H1 (cell line): ENCODE measurements at regions not wholly inside any gene's neighbourhood (a gene's known extent, or its start where the extent isn't known, plus 50 kb on each side); places are given as distances from the start of the nearest gene placed in this dataset.

Experiments
- CTCF ChIA-PET: fragments of 300-600 bp; sonication (Branson Sonifier 250); formaldehyde crosslinking; loops from one replicate; lab custom pipeline; 2021; ENCODE audit not compliant: partially characterized antibody; lab: Charles Lee
- POLR2A ChIA-PET: fragments of 300-600 bp; sonication (Branson Sonifier 250); formaldehyde crosslinking; loops from one replicate; lab custom pipeline; 2021; ENCODE audit warnings: inconsistent platforms; ENCODE audit not compliant: partially characterized antibody; lab: Charles Lee
- DNase-seq, 2 experiments: peaks; one replicate each; pipeline versions ENCODE4 v3.0.0 to v3.0.0-alpha.2; 2010 to 2022; ENCODE audit warnings: low spot score in 2 of 2, low read depth in 1 of 2, mixed read lengths in 1 of 2
- FAIRE-seq: peaks from 2 replicates; lab custom pipeline; 2011; peaks lifted over from hg19 to GRCh38; lab: Jason Lieb, UNC
- H2AFZ ChIP-seq: 2 replicates; pipeline ENCODE4 v1.8.1; 2012; ENCODE audit warnings: low read length, inconsistent platforms
- H2AK5ac ChIP-seq: 2 replicates; pipeline ENCODE4 v1.6.1; 2013; ENCODE audit warnings: low read depth, low read length
- H2BK120ac ChIP-seq: replicated peaks from 2 replicates; pipeline ENCODE3; 2013; ENCODE audit warnings: low read depth, low read length, inconsistent platforms
- H2BK12ac ChIP-seq: 2 replicates; pipeline ENCODE4 v1.6.1; 2013; ENCODE audit warnings: low read depth, low read length
- H2BK15ac ChIP-seq: 2 replicates; pipeline ENCODE4 v1.6.1; 2013; ENCODE audit warnings: low read length
- H2BK20ac ChIP-seq: 2 replicates; pipeline ENCODE4 v1.6.1; 2013; ENCODE audit warnings: low read length
- H2BK5ac ChIP-seq: 2 replicates; pipeline ENCODE4 v1.6.1; 2013; ENCODE audit warnings: low read depth, low read length
- H3K14ac ChIP-seq: 2 replicates; pipeline ENCODE4 v1.6.1; 2013; ENCODE audit warnings: inconsistent platforms; ENCODE audit not compliant: insufficient read length
- H3K18ac ChIP-seq: 2 replicates; pipeline ENCODE4 v1.6.1; 2013; ENCODE audit warnings: low read length; ENCODE audit errors: extremely low read depth
- H3K23ac ChIP-seq: 2 replicates; pipeline ENCODE4 v1.6.1; 2013; ENCODE audit warnings: inconsistent platforms; ENCODE audit not compliant: insufficient read length
- H3K23me2 ChIP-seq: 2 replicates; pipeline ENCODE4 v1.6.1; 2013; ENCODE audit warnings: low read depth, low read length
- H3K27ac ChIP-seq: 2 replicates; pipeline ENCODE4 v1.6.1; 2011; ENCODE audit warnings: low read depth, low read length, inconsistent platforms
- H3K27me3 ChIP-seq, 4 experiments: replicated peaks in 1 of 4; 1 replicate in 1 of 4; 2 replicates in 3 of 4; pipeline versions ENCODE4 v1.6.1 to v1.8.1; 2011 to 2013; ENCODE audit warnings: low read length in 3 of 4, mild to moderate bottlenecking in 3 of 4, inconsistent platforms in 2 of 4, mixed read lengths in 2 of 4, moderate library complexity in 1 of 4; ENCODE audit not compliant: control insufficient read depth in 3 of 4, insufficient read depth in 3 of 4; ENCODE audit errors: extremely low read depth in 1 of 4
- H3K36me3 ChIP-seq, 4 experiments: 2 replicates each; pipeline versions ENCODE4 v1.6.1 to v1.8.1; 2011 to 2013; ENCODE audit warnings: mild to moderate bottlenecking in 4 of 4, low read length in 3 of 4, moderate library complexity in 2 of 4, control low read depth in 1 of 4, inconsistent platforms in 1 of 4; ENCODE audit not compliant: insufficient read depth in 4 of 4, control insufficient read depth in 2 of 4
- H3K4ac ChIP-seq: replicated peaks from 2 replicates; pipeline ENCODE3; 2013; ENCODE audit warnings: low read length, low read depth, mixed read lengths, inconsistent platforms; ENCODE audit not compliant: insufficient read length
- H3K4me1 ChIP-seq, 4 experiments: replicated peaks in 1 of 4; 1 replicate in 1 of 4; 2 replicates in 3 of 4; pipeline versions ENCODE4 v1.6.1 to v1.8.1; 2011 to 2013; ENCODE audit warnings: low read length in 3 of 4, inconsistent platforms in 2 of 4, mixed read lengths in 1 of 4; ENCODE audit not compliant: insufficient read depth in 4 of 4, control insufficient read depth in 3 of 4
- H3K4me2 ChIP-seq, 2 experiments: 2 replicates each; pipeline versions ENCODE4 v1.6.1 to v1.8.1; 2011 to 2013; ENCODE audit warnings: low read depth in 2 of 2, low read length in 2 of 2, control low read depth in 1 of 2, inconsistent platforms in 1 of 2, mild to moderate bottlenecking in 1 of 2; ENCODE audit not compliant: insufficient read depth in 1 of 2
- H3K4me3 ChIP-seq, 4 experiments: fragments of 200-600, 300-600 bp in 1 of 4; sonication (generic), shearing (Covaris generic), sonication (Bioruptor Twin) in 1 of 4; 2 replicates each; pipeline versions ENCODE4 v1.5.1 to v1.8.1; 2011 to 2016; ENCODE audit warnings: low read length in 4 of 4, low read depth in 3 of 4, control low read depth in 2 of 4, inconsistent platforms in 2 of 4, mild to moderate bottlenecking in 2 of 4, mixed read lengths in 1 of 4, moderate library complexity in 1 of 4; ENCODE audit not compliant: insufficient read depth in 2 of 4; ENCODE audit errors: extremely low read depth in 1 of 4
- H3K56ac ChIP-seq: replicated peaks from 2 replicates; pipeline ENCODE3; 2013; ENCODE audit warnings: low read depth, mild to moderate bottlenecking, mixed read lengths, low read length, inconsistent platforms; ENCODE audit not compliant: insufficient read length
- H3K79me1 ChIP-seq: 2 replicates; pipeline ENCODE4 v1.6.1; 2013; ENCODE audit warnings: low read depth, low read length, control low read depth
- H3K79me2 ChIP-seq, 2 experiments: 2 replicates each; pipeline versions ENCODE4 v1.6.1 to v1.8.1; 2012 to 2013; ENCODE audit warnings: low read length in 2 of 2, mild to moderate bottlenecking in 2 of 2, inconsistent platforms in 1 of 2; ENCODE audit not compliant: insufficient read depth in 2 of 2, control insufficient read depth in 1 of 2
- H3K9ac ChIP-seq, 4 experiments: replicated peaks in 1 of 4; 1 replicate in 1 of 4; 2 replicates in 3 of 4; pipeline versions ENCODE4 v1.6.1 to v1.8.1; 2011 to 2013; ENCODE audit warnings: low read depth in 3 of 4, low read length in 3 of 4, control low read depth in 2 of 4, mild to moderate bottlenecking in 2 of 4, moderate library complexity in 2 of 4, inconsistent platforms in 1 of 4; ENCODE audit errors: extremely low read depth in 1 of 4
- H3K9me3 ChIP-seq, 2 experiments: 2 replicates each; pipeline versions ENCODE4 v1.6.1 to v1.8.1; 2012 to 2013; ENCODE audit warnings: mild to moderate bottlenecking in 2 of 2, moderate library complexity in 2 of 2, control low read depth in 1 of 2, inconsistent platforms in 1 of 2, low read depth in 1 of 2, low read length in 1 of 2, mixed read lengths in 1 of 2; ENCODE audit not compliant: insufficient read depth in 2 of 2
- H4K20me1 ChIP-seq, 2 experiments: replicated peaks in 1 of 2; 2 replicates each; pipeline versions ENCODE3 to v1.8.1; 2011 to 2013; ENCODE audit warnings: inconsistent platforms in 2 of 2, low read length in 2 of 2, mild to moderate bottlenecking in 1 of 2; ENCODE audit not compliant: insufficient read depth in 2 of 2, control insufficient read depth in 1 of 2
- H4K5ac ChIP-seq: 2 replicates; pipeline ENCODE4 v1.6.1; 2013; ENCODE audit warnings: low read length, low read depth, mixed read lengths, inconsistent platforms; ENCODE audit not compliant: insufficient read length
- H4K8ac ChIP-seq: 2 replicates; pipeline ENCODE4 v1.8.0; 2013; ENCODE audit warnings: mild to moderate bottlenecking, moderate library complexity, low read length, inconsistent platforms; ENCODE audit not compliant: insufficient read depth; ENCODE audit errors: extremely low read depth
- H4K91ac ChIP-seq: replicated peaks from 2 replicates; pipeline ENCODE3; 2013; ENCODE audit warnings: low read length, mixed read lengths, inconsistent platforms; ENCODE audit not compliant: insufficient read length
- BACH1 ChIP-seq: IDR thresholded peaks from 2 replicates; pipeline ENCODE4 v1.6.1; 2012; ENCODE audit warnings: low read length, improper control_type of control experiment
- CBX8 ChIP-seq: fragments of 300-800, 300-1000 bp; sonication (generic); IDR thresholded peaks from 2 replicates; pipeline ENCODE4 v1.7.1; 2016; ENCODE audit warnings: low read depth, low read length, borderline replicate concordance
- CREB1 ChIP-seq: IDR thresholded peaks from 2 replicates; pipeline ENCODE4 v1.6.1; 2012; ENCODE audit warnings: inconsistent platforms
- GTF2F1 ChIP-seq: IDR thresholded peaks from 2 replicates; pipeline ENCODE4 v1.6.1; 2012; ENCODE audit warnings: low read depth, low read length, improper control_type of control experiment, borderline replicate concordance
- KDM1A ChIP-seq: fragments of 200-600, 300-600 bp; sonication (generic); IDR thresholded peaks from 2 replicates; pipeline ENCODE4 v1.7.1; 2016; ENCODE audit warnings: mild to moderate bottlenecking, low read length, borderline replicate concordance
- KDM5A ChIP-seq: fragments of 200-600 bp; IDR thresholded peaks from 2 replicates; pipeline ENCODE4 v1.7.1; 2012; ENCODE audit warnings: mild to moderate bottlenecking, low read length, inconsistent platforms, mixed read lengths
- RFX5 ChIP-seq: IDR thresholded peaks from 2 replicates; pipeline ENCODE4 v1.6.1; 2011; ENCODE audit warnings: low read depth, low read length, improper control_type of control experiment, borderline replicate concordance
- SIN3A ChIP-seq, 2 experiments: IDR thresholded peaks in 1 of 2; conservative IDR thresholded peaks in 1 of 2; 2 replicates each; pipeline ENCODE4 v1.6.1; 2011 to 2012; ENCODE audit warnings: low read length in 2 of 2, improper control_type of control experiment in 1 of 2, low read depth in 1 of 2, mild to moderate bottlenecking in 1 of 2
- SIX5 ChIP-seq: IDR thresholded peaks from 2 replicates; pipeline ENCODE4 v1.6.1; 2011; ENCODE audit warnings: mild to moderate bottlenecking, low read depth, low read length
- SRF ChIP-seq: IDR thresholded peaks from 2 replicates; pipeline ENCODE4 v1.6.1; 2011; ENCODE audit warnings: mild to moderate bottlenecking, low read depth, low read length, moderate library complexity

DNA sequence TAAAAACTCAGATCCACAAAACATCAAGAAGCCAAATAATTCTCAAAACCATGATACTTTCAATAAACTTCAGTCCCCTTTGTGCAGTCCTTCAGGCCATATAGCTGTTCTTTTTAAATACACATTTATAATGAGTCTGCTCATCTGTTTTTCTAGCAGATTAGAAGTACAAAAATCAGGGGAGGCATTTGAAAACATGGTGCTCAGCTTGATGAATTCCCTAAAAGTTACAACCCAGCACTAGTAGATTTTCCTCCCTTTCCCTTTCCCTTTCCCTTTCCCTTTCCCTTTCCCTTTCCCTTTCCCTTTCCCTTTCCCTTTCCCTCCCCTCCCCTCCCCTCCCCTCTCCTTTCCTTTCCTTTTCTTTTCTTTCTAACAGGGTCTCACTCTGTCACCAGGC is 884.6 kb upstream of the AMELY start:
- H4K5ac ChIP-seq, result no peak overlapping the region
- no peak overlapping the region for H3K9ac ChIP-seq
- H3K23ac ChIP-seq, result no peak overlapping the region
- no peaks in the 10 kb centered on the region for H4K20me1 ChIP-seq
- no peak overlapping the region for H3K56ac ChIP-seq
- no peak for DNase-seq
- H3K79me2 ChIP-seq, result no peaks in the 10 kb centered on the region
- no peaks in the 10 kb centered on the region for H3K27me3 ChIP-seq
- no peak for TF ChIP-seq SRF
- TF ChIP-seq SIX5, result no peak
- no peak for TF ChIP-seq KDM1A
- TF ChIP-seq RFX5, result no peak
- no peak for TF ChIP-seq KDM5A
- TF ChIP-seq BACH1, result no peak
- TF ChIP-seq CREB1, result no peak
- TF ChIP-seq CBX8, result no peak
- TF ChIP-seq GTF2F1, result no peak
- TF ChIP-seq SIN3A (conservative IDR thresholded peaks at IDR 0.05 in 1 of 2, IDR thresholded peaks at IDR 0.05 in 1 of 2; ENCODE audit: low read depth in 1 of 2, low read length in 2 of 2), result no peak
- no peak overlapping the region for H2BK12ac ChIP-seq
- H2BK15ac ChIP-seq, result no peak overlapping the region
- no peak overlapping the region for H2AFZ ChIP-seq
- no peak overlapping the region for H2BK120ac ChIP-seq
- no peak for FAIRE-seq
- H3K4me3 ChIP-seq, result no peak overlapping the region
- no peaks in the 10 kb centered on the region for H3K4me1 ChIP-seq
- no peak overlapping the region for H3K18ac ChIP-seq
- H3K36me3 ChIP-seq, result no peaks in the 10 kb centered on the region
- no peaks in the 10 kb centered on the region for H3K23me2 ChIP-seq
- no peaks in the 10 kb centered on the region for H3K9me3 ChIP-seq
- no peak overlapping the region for H3K14ac ChIP-seq
- H2BK5ac ChIP-seq, result no peak overlapping the region
- H2AK5ac ChIP-seq, result no peak overlapping the region
- CTCF ChIA-PET, result no interaction called here
- no peak overlapping the region for H4K91ac ChIP-seq
- H4K8ac ChIP-seq, result no peak overlapping the region
- H3K27ac ChIP-seq, result no peak overlapping the region
- H3K4ac ChIP-seq, result no peak overlapping the region
- POLR2A ChIA-PET, result no interaction called here
- no peak overlapping the region for H3K4me2 ChIP-seq
- no peak overlapping the region for H2BK20ac ChIP-seq
- H3K79me1 ChIP-seq, result no peaks in the 10 kb centered on the region
